GM12878 (cell line): ENCODE measurements at regions not wholly inside any gene's neighbourhood (a gene's known extent, or its start where the extent isn't known, plus 50 kb on each side); places are given as distances from the start of the nearest gene placed in this dataset.

Experiments
- ATAC-seq: fragments of 200-7000 bp; cut with Tn5 transposase; 3 replicates; pipeline ENCODE4 v1.9.1; 2020; ENCODE audit warnings: mild to moderate bottlenecking, moderate library complexity
- BruUV-seq: library from RNA; stranded (reverse); fragments of 400-500 nt; replicated peaks from 2 replicates; lab custom pipeline; 2021; lab: Mats Ljungman, UMichigan
- CTCF ChIA-PET: fragments of 300-600 bp; sonication (Branson Sonifier 250); formaldehyde crosslinking; extraction: SDS; loops from one replicate; lab custom pipeline; 2021; ENCODE audit warnings: inconsistent platforms; lab: Yijun Ruan, JAX
- POLR2A ChIA-PET: fragments of 350-600 bp; formaldehyde crosslinking; extraction: SDS; loops from one replicate; lab custom pipeline; 2021; ENCODE audit warnings: inconsistent platforms; lab: Charles Lee
- RAD21 ChIA-PET: fragments of 300-600 bp; sonication (Branson Sonifier 250); formaldehyde crosslinking; loops from one replicate; lab custom pipeline; 2023; ENCODE audit warnings: antibody characterized with exemption; ENCODE audit not compliant: unreplicated experiment; lab: Charles Lee
- SMC1A ChIA-PET: fragments of 300-600 bp; sonication (Branson Sonifier 250); formaldehyde crosslinking; loops from one replicate; lab custom pipeline; 2023; ENCODE audit not compliant: unreplicated experiment, uncharacterized antibody; lab: Charles Lee
- DNase-seq: peaks from one replicate; pipeline ENCODE4 v3.0.0-alpha.2; 2011; ENCODE audit warnings: low read depth, low spot score
- FAIRE-seq: peaks from 3 replicates; lab custom pipeline; 2011; peaks lifted over from hg19 to GRCh38; lab: Jason Lieb, UNC
- H2AFZ ChIP-seq: 2 replicates; pipeline ENCODE4 v1.6.0; 2011; ENCODE audit warnings: low read depth, low read length, control low read depth; ENCODE audit not compliant: control insufficient read depth
- H3K27ac ChIP-seq: 2 replicates; pipeline ENCODE4 v1.5.1; 2011; ENCODE audit warnings: control low read depth; ENCODE audit not compliant: control insufficient read depth, insufficient read depth
- H3K27me3 ChIP-seq, 2 experiments: replicated peaks in 1 of 2; 2 replicates each; pipeline versions ENCODE4 v1.6.0 to v1.6.1; 2011; ENCODE audit warnings: low read length in 1 of 2; ENCODE audit not compliant: control insufficient read depth in 2 of 2, insufficient read depth in 2 of 2
- H3K36me3 ChIP-seq, 2 experiments: 2 replicates each; pipeline ENCODE4 v1.5.1; 2011; ENCODE audit warnings: low read length in 1 of 2; ENCODE audit not compliant: control insufficient read depth in 2 of 2, insufficient read depth in 2 of 2
- H3K4me1 ChIP-seq: 2 replicates; pipeline ENCODE4 v1.6.1; 2011; ENCODE audit warnings: mild to moderate bottlenecking, low read length, moderate library complexity, mixed read lengths; ENCODE audit not compliant: control insufficient read depth, insufficient read depth
- H3K4me2 ChIP-seq: 2 replicates; pipeline ENCODE4 v1.6.0; 2011; ENCODE audit warnings: control low read depth; ENCODE audit not compliant: control insufficient read depth, insufficient read depth
- H3K4me3 ChIP-seq: fragments of 200-600 bp; sonication (generic); 2 replicates; pipeline ENCODE4 v1.5.1; 2016
- H3K79me2 ChIP-seq: 2 replicates; pipeline ENCODE4 v1.6.0; 2011; ENCODE audit warnings: low read length; ENCODE audit not compliant: control insufficient read depth, insufficient read depth
- H3K9ac ChIP-seq: 2 replicates; pipeline ENCODE4 v1.8.0; 2011; ENCODE audit warnings: low read length, control low read depth, mixed read lengths; ENCODE audit not compliant: control insufficient read depth, insufficient read depth
- H3K9me3 ChIP-seq: replicated peaks from 3 replicates; pipeline ENCODE4 v1.5.1; 2011; ENCODE audit warnings: mild to moderate bottlenecking, low read length; ENCODE audit not compliant: control insufficient read depth, insufficient read depth
- H4K20me1 ChIP-seq: 2 replicates; pipeline ENCODE4 v1.6.0; 2011; ENCODE audit not compliant: control insufficient read depth, insufficient read depth
- BHLHE40 ChIP-seq, 2 experiments: fragments of 450-650 bp in 1 of 2; IDR thresholded peaks; 2 replicates each; pipeline ENCODE4 v1.6.1; 2011 to 2017; ENCODE audit warnings: low read depth in 2 of 2, borderline replicate concordance in 1 of 2, improper control_type of control experiment in 1 of 2, low read length in 1 of 2, mild to moderate bottlenecking in 1 of 2
- E4F1 ChIP-seq: fragments of 450-650 bp; IDR thresholded peaks from 2 replicates; pipeline ENCODE4 v1.6.1; 2018; ENCODE audit warnings: borderline replicate concordance, mild to moderate bottlenecking; ENCODE audit not compliant: partially characterized antibody
- GATAD2B ChIP-seq: fragments of 450-650 bp; conservative IDR thresholded peaks from 2 replicates; pipeline ENCODE4 v1.6.1; 2017; ENCODE audit warnings: low read depth, mild to moderate bottlenecking, moderate library complexity
- IKZF1 ChIP-seq: fragments of 450-650 bp; conservative IDR thresholded peaks from 2 replicates; pipeline ENCODE4 v1.6.1; 2017; ENCODE audit warnings: antibody characterized with exemption, mild to moderate bottlenecking
- IRF4 ChIP-seq: IDR thresholded peaks from 2 replicates; pipeline ENCODE4 v1.6.1; 2011; ENCODE audit warnings: low read depth, low read length
- JUND ChIP-seq: IDR thresholded peaks from 2 replicates; pipeline ENCODE4 v1.6.1; 2012; ENCODE audit warnings: low read depth, mild to moderate bottlenecking, low read length, improper control_type of control experiment, moderate library complexity
- NBN ChIP-seq: fragments of 450-650 bp; IDR thresholded peaks from 2 replicates; pipeline ENCODE4 v1.6.1; 2016
- SPI1 ChIP-seq: IDR thresholded peaks from 2 replicates; pipeline ENCODE4 v1.6.1; 2011; ENCODE audit warnings: low read depth, mild to moderate bottlenecking, low read length, moderate library complexity, borderline replicate concordance; ENCODE audit not compliant: insufficient read depth
- TCF3 ChIP-seq: IDR thresholded peaks from 2 replicates; pipeline ENCODE4 v1.6.1; 2012; ENCODE audit warnings: low read depth, mild to moderate bottlenecking, low read length, borderline replicate concordance; ENCODE audit not compliant: insufficient read depth
- WGBS: methylation state at CpG from one replicate; pipeline ENCODE4 v1.1.6; 2016; ENCODE audit warnings: low lambda C conversion rate; ENCODE audit not compliant: insufficient replicate concordance, insufficient coverage; ENCODE audit errors: missing lambda C conversion rate; 5-methylcytosine and 5-hydroxymethylcytosine counted together
- in situ Hi-C: fragments of 300-500 bp; cut with MboI; formaldehyde crosslinking; loops from 9 replicates; pipeline ENCODE4 v1.14.3; 2018; ENCODE audit warnings: mixed read lengths
- intact Hi-C: fragments of 100-400 bp; cut with micrococcal nuclease; formaldehyde crosslinking; loops from one replicate; pipeline ENCODE4 v1.14.2; 2022; ENCODE audit not compliant: unreplicated experiment
- TF ChIP-seq, protein P1 (sequence below): IDR thresholded peaks from 2 replicates; pipeline ENCODE4 v1.6.1; 2012; ENCODE audit warnings: mild to moderate bottlenecking, low read depth, low read length
- TF ChIP-seq, protein P2 (sequence below): fragments of 450-650 bp; IDR thresholded peaks from 2 replicates; pipeline ENCODE4 v1.6.1; 2017; ENCODE audit warnings: antibody characterized with exemption, mild to moderate bottlenecking, moderate library complexity
- TF ChIP-seq, protein P3 (sequence below): IDR thresholded peaks from 2 replicates; pipeline ENCODE4 v1.6.1; 2012; ENCODE audit warnings: low read depth, low read length, improper control_type of control experiment

- CTCF ChIA-PET = interaction anchor here (2.0 to 3.8 kb wide), 4 partner anchors 10 to 110 kb away, joined by 7 to 21 read pairs (median 14); no protein-coding TSS in a partner anchor
These were observed 245.3 kb upstream of the JADE1 start for GRCh38 chr4:128564081-128564630.

More at GRCh38 chr4:128564081-128564630, 245.3 kb upstream of the JADE1 start:
- Histone ChIP-seq H3K27me3 (no peaks in the 10 kb centered on the region; a peak in 1 of 4 replicates), H3K4me1 (no peaks in the 10 kb centered on the region), H3K36me3 (no peaks in the 10 kb centered on the region), H3K27ac (no peak overlapping the region), H3K4me2 (no peak overlapping the region), H3K9ac (no peak overlapping the region), H3K9me3 (no peaks in the 10 kb centered on the region), H3K4me3 (no peak overlapping the region), H2AFZ (no peak overlapping the region), H4K20me1 (no peaks in the 10 kb centered on the region), H3K79me2 (no peaks in the 10 kb centered on the region)
- ChIA-PET SMC1A (interaction anchor here (0.7 to 3.6 kb wide), 6 partner anchors 11 to 110 kb away, joined by 3 to 17 read pairs (median 4); no protein-coding TSS in a partner anchor), RAD21 (interaction anchor here (1.6 kb wide), 1 partner anchor 64 kb away, joined by 3 read pairs; no protein-coding TSS in a partner anchor), POLR2A (interaction anchor here (0.5 to 0.9 kb wide), 2 partner anchors 42 to 246 kb away, joined by 4 to 6 read pairs; no protein-coding TSS in a partner anchor)
- no TSS peak for BruUV-seq
- DNase-seq (no peak), FAIRE-seq (peak; percentile 23), ATAC-seq (no peak)
- intact Hi-C loops = loop anchor here (2.0 kb wide), 1 partner anchor 245 kb away; the partner anchor contains the start of gene JADE1
- WGBS = 67% methylated on average over 2 of the region's 2 CpGs
- in situ Hi-C loops = no loop called here
- TF ChIP-seq, protein P1, sequence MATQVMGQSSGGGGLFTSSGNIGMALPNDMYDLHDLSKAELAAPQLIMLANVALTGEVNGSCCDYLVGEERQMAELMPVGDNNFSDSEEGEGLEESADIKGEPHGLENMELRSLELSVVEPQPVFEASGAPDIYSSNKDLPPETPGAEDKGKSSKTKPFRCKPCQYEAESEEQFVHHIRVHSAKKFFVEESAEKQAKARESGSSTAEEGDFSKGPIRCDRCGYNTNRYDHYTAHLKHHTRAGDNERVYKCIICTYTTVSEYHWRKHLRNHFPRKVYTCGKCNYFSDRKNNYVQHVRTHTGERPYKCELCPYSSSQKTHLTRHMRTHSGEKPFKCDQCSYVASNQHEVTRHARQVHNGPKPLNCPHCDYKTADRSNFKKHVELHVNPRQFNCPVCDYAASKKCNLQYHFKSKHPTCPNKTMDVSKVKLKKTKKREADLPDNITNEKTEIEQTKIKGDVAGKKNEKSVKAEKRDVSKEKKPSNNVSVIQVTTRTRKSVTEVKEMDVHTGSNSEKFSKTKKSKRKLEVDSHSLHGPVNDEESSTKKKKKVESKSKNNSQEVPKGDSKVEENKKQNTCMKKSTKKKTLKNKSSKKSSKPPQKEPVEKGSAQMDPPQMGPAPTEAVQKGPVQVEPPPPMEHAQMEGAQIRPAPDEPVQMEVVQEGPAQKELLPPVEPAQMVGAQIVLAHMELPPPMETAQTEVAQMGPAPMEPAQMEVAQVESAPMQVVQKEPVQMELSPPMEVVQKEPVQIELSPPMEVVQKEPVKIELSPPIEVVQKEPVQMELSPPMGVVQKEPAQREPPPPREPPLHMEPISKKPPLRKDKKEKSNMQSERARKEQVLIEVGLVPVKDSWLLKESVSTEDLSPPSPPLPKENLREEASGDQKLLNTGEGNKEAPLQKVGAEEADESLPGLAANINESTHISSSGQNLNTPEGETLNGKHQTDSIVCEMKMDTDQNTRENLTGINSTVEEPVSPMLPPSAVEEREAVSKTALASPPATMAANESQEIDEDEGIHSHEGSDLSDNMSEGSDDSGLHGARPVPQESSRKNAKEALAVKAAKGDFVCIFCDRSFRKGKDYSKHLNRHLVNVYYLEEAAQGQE = no peak
- TF ChIP-seq IKZF1 (no peak), NBN (no peak), TCF3 (no peak), GATAD2B (no peak), E4F1 (no peak), BHLHE40 (IDR thresholded peaks at IDR 0.05; ENCODE audit: borderline replicate concordance in 1 of 2, low read depth in 2 of 2, low read length in 1 of 2) (no peak), JUND (no peak), IRF4 (no peak), SPI1 (no peak)
- TF ChIP-seq, protein P2, sequence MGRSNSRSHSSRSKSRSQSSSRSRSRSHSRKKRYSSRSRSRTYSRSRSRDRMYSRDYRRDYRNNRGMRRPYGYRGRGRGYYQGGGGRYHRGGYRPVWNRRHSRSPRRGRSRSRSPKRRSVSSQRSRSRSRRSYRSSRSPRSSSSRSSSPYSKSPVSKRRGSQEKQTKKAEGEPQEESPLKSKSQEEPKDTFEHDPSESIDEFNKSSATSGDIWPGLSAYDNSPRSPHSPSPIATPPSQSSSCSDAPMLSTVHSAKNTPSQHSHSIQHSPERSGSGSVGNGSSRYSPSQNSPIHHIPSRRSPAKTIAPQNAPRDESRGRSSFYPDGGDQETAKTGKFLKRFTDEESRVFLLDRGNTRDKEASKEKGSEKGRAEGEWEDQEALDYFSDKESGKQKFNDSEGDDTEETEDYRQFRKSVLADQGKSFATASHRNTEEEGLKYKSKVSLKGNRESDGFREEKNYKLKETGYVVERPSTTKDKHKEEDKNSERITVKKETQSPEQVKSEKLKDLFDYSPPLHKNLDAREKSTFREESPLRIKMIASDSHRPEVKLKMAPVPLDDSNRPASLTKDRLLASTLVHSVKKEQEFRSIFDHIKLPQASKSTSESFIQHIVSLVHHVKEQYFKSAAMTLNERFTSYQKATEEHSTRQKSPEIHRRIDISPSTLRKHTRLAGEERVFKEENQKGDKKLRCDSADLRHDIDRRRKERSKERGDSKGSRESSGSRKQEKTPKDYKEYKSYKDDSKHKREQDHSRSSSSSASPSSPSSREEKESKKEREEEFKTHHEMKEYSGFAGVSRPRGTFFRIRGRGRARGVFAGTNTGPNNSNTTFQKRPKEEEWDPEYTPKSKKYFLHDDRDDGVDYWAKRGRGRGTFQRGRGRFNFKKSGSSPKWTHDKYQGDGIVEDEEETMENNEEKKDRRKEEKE = no peak
- TF ChIP-seq, protein P3, sequence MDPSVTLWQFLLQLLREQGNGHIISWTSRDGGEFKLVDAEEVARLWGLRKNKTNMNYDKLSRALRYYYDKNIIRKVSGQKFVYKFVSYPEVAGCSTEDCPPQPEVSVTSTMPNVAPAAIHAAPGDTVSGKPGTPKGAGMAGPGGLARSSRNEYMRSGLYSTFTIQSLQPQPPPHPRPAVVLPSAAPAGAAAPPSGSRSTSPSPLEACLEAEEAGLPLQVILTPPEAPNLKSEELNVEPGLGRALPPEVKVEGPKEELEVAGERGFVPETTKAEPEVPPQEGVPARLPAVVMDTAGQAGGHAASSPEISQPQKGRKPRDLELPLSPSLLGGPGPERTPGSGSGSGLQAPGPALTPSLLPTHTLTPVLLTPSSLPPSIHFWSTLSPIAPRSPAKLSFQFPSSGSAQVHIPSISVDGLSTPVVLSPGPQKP = no peak
